ENCODE measurements at regions not wholly inside any gene's neighbourhood (a gene's known extent, or its start where the extent isn't known, plus 50 kb on each side); places are given as distances from the start of the nearest gene placed in this dataset.

- no peak for DNase-seq
These were observed 318.5 kb downstream of the KCNC2 start for GRCh38 chr12:74891083-74891668.

GRCh38 chr12:74892057-74892633 lies 317.5 kb downstream of the KCNC2 start:
- TF ChIP-seq POLR2A (IDR thresholded peaks at IDR 0.05; ENCODE audit: low read length) (no peak), GATA1 (IDR thresholded peaks at IDR 0.05; ENCODE audit: low read depth, low read length) (no peak)
- DNase-seq: no peak

More at GRCh38 chr12:74891083-74891668, 318.5 kb downstream of the KCNC2 start:
- TF ChIP-seq GATA1 (IDR thresholded peaks at IDR 0.05; ENCODE audit: low read depth, low read length) (no peak), POLR2A (IDR thresholded peaks at IDR 0.05; ENCODE audit: low read length) (no peak)

GRCh38 chr12:74896186-74896585 lies 313.5 kb downstream of the KCNC2 start:
- TF ChIP-seq GATA1 (IDR thresholded peaks at IDR 0.05; ENCODE audit: low read depth, low read length) (no peak), POLR2A (IDR thresholded peaks at IDR 0.05; ENCODE audit: low read length) (no peak)
- DNase-seq: no peak

- no peak for TF ChIP-seq GATA1 (IDR thresholded peaks at IDR 0.05; ENCODE audit: low read depth, low read length)
- TF ChIP-seq POLR2A (IDR thresholded peaks at IDR 0.05; ENCODE audit: low read length): no peak
- DNase-seq: no peak
These were observed 312.0 kb downstream of the KCNC2 start for GRCh38 chr12:74897425-74898211.

GRCh38 chr12:74899031-74899829 lies 310.4 kb downstream of the KCNC2 start:
- TF ChIP-seq POLR2A (IDR thresholded peaks at IDR 0.05; ENCODE audit: low read length) (no peak), GATA1 (IDR thresholded peaks at IDR 0.05; ENCODE audit: low read depth, low read length) (no peak)
- DNase-seq: no peak

GRCh38 chr12:74900232-74900631 lies 309.4 kb downstream of the KCNC2 start:
- TF ChIP-seq POLR2A (IDR thresholded peaks at IDR 0.05; ENCODE audit: low read length) (no peak), GATA1 (IDR thresholded peaks at IDR 0.05; ENCODE audit: low read depth, low read length) (no peak)
- no peak for DNase-seq

- TF ChIP-seq POLR2A (IDR thresholded peaks at IDR 0.05; ENCODE audit: low read length) (no peak), GATA1 (IDR thresholded peaks at IDR 0.05; ENCODE audit: low read depth, low read length) (no peak)
- peak; percentile 11 to 38 for DNase-seq
These were observed 306.1 kb downstream of the KCNC2 start for GRCh38 chr12:74903522-74903921.

GRCh38 chr12:74906224-74906623 lies 303.4 kb downstream of the KCNC2 start:
- TF ChIP-seq POLR2A (IDR thresholded peaks at IDR 0.05; ENCODE audit: low read length): no peak
- no peak for TF ChIP-seq GATA1 (IDR thresholded peaks at IDR 0.05; ENCODE audit: low read depth, low read length)
- no peak for DNase-seq

- DNase-seq: no peak
- TF ChIP-seq POLR2A (IDR thresholded peaks at IDR 0.05; ENCODE audit: low read length) (no peak), GATA1 (IDR thresholded peaks at IDR 0.05; ENCODE audit: low read depth, low read length) (no peak)
These were observed 298.8 kb downstream of the KCNC2 start for GRCh38 chr12:74910831-74911230.

- DNase-seq: no peak
These were observed 295.3 kb downstream of the KCNC2 start for GRCh38 chr12:74914378-74914777.

GRCh38 chr12:74915718-74916117 lies 293.9 kb downstream of the KCNC2 start:
- DNase-seq: no peak
- TF ChIP-seq GATA1 (IDR thresholded peaks at IDR 0.05; ENCODE audit: low read depth, low read length): no peak
- TF ChIP-seq POLR2A (IDR thresholded peaks at IDR 0.05; ENCODE audit: low read length): no peak

More at GRCh38 chr12:74914378-74914777, 295.3 kb downstream of the KCNC2 start:
- TF ChIP-seq GATA1 (IDR thresholded peaks at IDR 0.05; ENCODE audit: low read depth, low read length) (no peak), POLR2A (IDR thresholded peaks at IDR 0.05; ENCODE audit: low read length) (no peak)

GRCh38 chr12:74917743-74918142 lies 291.9 kb downstream of the KCNC2 start:
- TF ChIP-seq POLR2A (IDR thresholded peaks at IDR 0.05; ENCODE audit: low read length): no peak
- TF ChIP-seq GATA1 (IDR thresholded peaks at IDR 0.05; ENCODE audit: low read depth, low read length): no peak
- no peak for DNase-seq

GRCh38 chr12:74918291-74918690 lies 291.3 kb downstream of the KCNC2 start:
- no peak for DNase-seq
- TF ChIP-seq GATA1 (IDR thresholded peaks at IDR 0.05; ENCODE audit: low read depth, low read length) (no peak), POLR2A (IDR thresholded peaks at IDR 0.05; ENCODE audit: low read length) (no peak)

- no peak for DNase-seq
- no peak for TF ChIP-seq GATA1 (IDR thresholded peaks at IDR 0.05; ENCODE audit: low read depth, low read length)
- no peak for TF ChIP-seq POLR2A (IDR thresholded peaks at IDR 0.05; ENCODE audit: low read length)
These were observed 287.5 kb downstream of the KCNC2 start for GRCh38 chr12:74922117-74922516.

Data from erythroblast (primary cell).